ENCODE measurements at regions not wholly inside any gene's neighbourhood (a gene's known extent, or its start where the extent isn't known, plus 50 kb on each side); places are given as distances from the start of the nearest gene placed in this dataset.

DNA sequence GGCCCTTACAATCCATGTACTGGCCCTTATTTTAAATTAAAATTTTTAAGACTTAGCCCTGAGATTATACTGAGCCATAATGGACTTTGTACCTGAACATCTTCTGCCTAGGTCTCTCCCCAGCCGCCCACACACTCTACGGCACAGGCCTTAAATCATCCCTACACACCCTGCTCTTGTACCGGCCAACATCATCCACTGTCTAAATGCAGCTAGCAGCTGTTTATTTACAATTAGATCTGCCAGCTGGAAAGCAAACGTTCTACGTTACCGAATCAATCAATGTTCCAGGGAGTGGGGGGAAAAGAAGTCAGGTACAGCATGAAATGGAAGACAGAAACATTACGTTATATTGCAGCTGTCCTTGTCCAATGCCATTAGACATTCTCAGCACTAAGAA lies 88.4 kb upstream of the GRAMD2B start:
- ATAC-seq (no peak), FAIRE-seq (peak; percentile 47), DNase-seq (ENCODE audit: low read depth, low spot score) (no peak)
- in situ Hi-C loops (cut with MboI): no loop called here
- H4K20me1 ChIP-seq (ENCODE audit: control insufficient read depth, insufficient read depth): no peaks in the 10 kb centered on the region
- H3K79me2 ChIP-seq (ENCODE audit: control insufficient read depth, insufficient read depth, low read length): no peaks in the 10 kb centered on the region
- ChIA-PET RAD21 (ENCODE audit: unreplicated experiment) (no interaction called here), SMC1A (ENCODE audit: uncharacterized antibody, unreplicated experiment) (interaction anchor here (0.6 to 0.8 kb wide), 2 partner anchors 34 to 1479 kb away, joined by 3 read pairs; no protein-coding TSS in a partner anchor), POLR2A (no interaction called here), CTCF (interaction anchor here (1.3 kb wide), 1 partner anchor 16 kb away, joined by 4 read pairs; no protein-coding TSS in a partner anchor)
- H3K4me2 ChIP-seq (ENCODE audit: control insufficient read depth, insufficient read depth): no peak overlapping the region
- no peak overlapping the region for H3K27ac ChIP-seq (ENCODE audit: control insufficient read depth, insufficient read depth)
- intact Hi-C loops (cut with micrococcal nuclease; ENCODE audit: unreplicated experiment): no loop called here
- no peaks in the 10 kb centered on the region for H3K36me3 ChIP-seq (ENCODE audit: control insufficient read depth in 2 of 2, insufficient read depth in 2 of 2, low read length in 1 of 2)
- H3K27me3 ChIP-seq (replicated peaks in 1 of 2; ENCODE audit: control insufficient read depth in 2 of 2, insufficient read depth in 2 of 2, low read length in 1 of 2): no peaks in the 10 kb centered on the region; a peak in 1 of 4 replicates
- WGBS (ENCODE audit: insufficient coverage, insufficient replicate concordance, low lambda C conversion rate, missing lambda C conversion rate): 57% methylated on average over 7 of the region's 7 CpGs
- no peak overlapping the region for H3K4me3 ChIP-seq
- no peak overlapping the region for H2AFZ ChIP-seq (ENCODE audit: control insufficient read depth, low read depth, low read length)
- no TSS peak for BruUV-seq (replicated peaks)
- H3K9me3 ChIP-seq (replicated peaks; ENCODE audit: control insufficient read depth, insufficient read depth, low read length): no peaks in the 10 kb centered on the region
- H3K4me1 ChIP-seq (ENCODE audit: control insufficient read depth, insufficient read depth, low read length): no peaks in the 10 kb centered on the region
- TF ChIP-seq, protein P1, sequence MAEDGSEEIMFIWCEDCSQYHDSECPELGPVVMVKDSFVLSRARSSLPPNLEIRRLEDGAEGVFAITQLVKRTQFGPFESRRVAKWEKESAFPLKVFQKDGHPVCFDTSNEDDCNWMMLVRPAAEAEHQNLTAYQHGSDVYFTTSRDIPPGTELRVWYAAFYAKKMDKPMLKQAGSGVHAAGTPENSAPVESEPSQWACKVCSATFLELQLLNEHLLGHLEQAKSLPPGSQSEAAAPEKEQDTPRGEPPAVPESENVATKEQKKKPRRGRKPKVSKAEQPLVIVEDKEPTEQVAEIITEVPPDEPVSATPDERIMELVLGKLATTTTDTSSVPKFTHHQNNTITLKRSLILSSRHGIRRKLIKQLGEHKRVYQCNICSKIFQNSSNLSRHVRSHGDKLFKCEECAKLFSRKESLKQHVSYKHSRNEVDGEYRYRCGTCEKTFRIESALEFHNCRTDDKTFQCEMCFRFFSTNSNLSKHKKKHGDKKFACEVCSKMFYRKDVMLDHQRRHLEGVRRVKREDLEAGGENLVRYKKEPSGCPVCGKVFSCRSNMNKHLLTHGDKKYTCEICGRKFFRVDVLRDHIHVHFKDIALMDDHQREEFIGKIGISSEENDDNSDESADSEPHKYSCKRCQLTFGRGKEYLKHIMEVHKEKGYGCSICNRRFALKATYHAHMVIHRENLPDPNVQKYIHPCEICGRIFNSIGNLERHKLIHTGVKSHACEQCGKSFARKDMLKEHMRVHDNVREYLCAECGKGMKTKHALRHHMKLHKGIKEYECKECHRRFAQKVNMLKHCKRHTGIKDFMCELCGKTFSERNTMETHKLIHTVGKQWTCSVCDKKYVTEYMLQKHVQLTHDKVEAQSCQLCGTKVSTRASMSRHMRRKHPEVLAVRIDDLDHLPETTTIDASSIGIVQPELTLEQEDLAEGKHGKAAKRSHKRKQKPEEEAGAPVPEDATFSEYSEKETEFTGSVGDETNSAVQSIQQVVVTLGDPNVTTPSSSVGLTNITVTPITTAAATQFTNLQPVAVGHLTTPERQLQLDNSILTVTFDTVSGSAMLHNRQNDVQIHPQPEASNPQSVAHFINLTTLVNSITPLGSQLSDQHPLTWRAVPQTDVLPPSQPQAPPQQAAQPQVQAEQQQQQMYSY (CRISPR knock-in tag; IDR thresholded peaks at IDR 0.05): no peak
- TF ChIP-seq CEBPB (IDR thresholded peaks at IDR 0.05; ENCODE audit: borderline replicate concordance in 1 of 2, low read depth in 2 of 2, low read length in 2 of 2) (no peak), FOXM1 (IDR thresholded peaks at IDR 0.05; ENCODE audit: low read depth, low read length) (no peak), MTA2 (IDR thresholded peaks at IDR 0.05; ENCODE audit: low read depth) (no peak), ZSCAN29 (IDR thresholded peaks at IDR 0.05) (no peak), ZNF207 (IDR thresholded peaks at IDR 0.05; ENCODE audit: borderline replicate concordance) (no peak), SREBF1 (IDR thresholded peaks at IDR 0.05; ENCODE audit: low read length) (no peak)
- H3K9ac ChIP-seq (ENCODE audit: control insufficient read depth, insufficient read depth, low read length): no peak overlapping the region

Data from GM12878 (cell line).